Esophagus muscularis mucosa (tissue), 4 donors: ENCODE measurements at regions not wholly inside any gene's neighbourhood (a gene's known extent, or its start where the extent isn't known, plus 50 kb on each side); places are given as distances from the start of the nearest gene placed in this dataset.

ENCODE experiments used
- DNase-seq: peaks from one replicate; pipeline ENCODE4 v3.0.0-alpha.2; 2017; ENCODE audit errors: extremely low spot score
- H3K27ac ChIP-seq, 4 donors: fragments of 200-600 bp; sonication (generic); replicated peaks in 1 of 4; 1 replicate in 3 of 4; 2 replicates in 1 of 4; pipeline ENCODE4 v1.5.1; 2016 to 2019; ENCODE audit warnings: mild to moderate bottlenecking in 1 of 4
- H3K27me3 ChIP-seq, 4 donors: fragments of 200-600 bp; sonication (generic); one replicate each; pipeline versions ENCODE4 v1.5.1 to v1.6.0; 2016 to 2019
- H3K36me3 ChIP-seq, 4 donors: fragments of 200-600 bp; sonication (generic); one replicate each; pipeline ENCODE4 v1.5.1; 2016 to 2019
- H3K4me1 ChIP-seq, 4 donors: fragments of 200-600 bp; sonication (generic); one replicate each; pipeline ENCODE4 v1.5.1; 2016 to 2019
- H3K4me3 ChIP-seq, 4 donors: fragments of 200-600 bp; sonication (generic); 1 replicate in 2 of 4; 2 replicates in 2 of 4; pipeline ENCODE4 v1.5.1; 2016 to 2019; ENCODE audit warnings: mild to moderate bottlenecking in 4 of 4, moderate library complexity in 1 of 4
- H3K9me3 ChIP-seq, 4 donors: fragments of 200-600 bp; sonication (generic); 1 replicate in 3 of 4; 2 replicates in 1 of 4; pipeline ENCODE4 v1.5.1; 2016 to 2019
- EP300 ChIP-seq: sonication (generic); formaldehyde crosslinking; IDR thresholded peaks from one replicate; pipeline ENCODE4 v1.6.1; 2017; ENCODE audit warnings: antibody characterized with exemption
- POLR2A ChIP-seq: fragments of 450-650 bp; IDR thresholded peaks from one replicate; pipeline ENCODE4 v1.6.1; 2017; ENCODE audit warnings: antibody characterized with exemption, moderate library complexity, mild to moderate bottlenecking, low read depth
- POLR2AphosphoS5 ChIP-seq, 2 donors: sonication (generic); formaldehyde crosslinking; IDR thresholded peaks; one replicate each; pipeline ENCODE4 v1.6.1; 2017; ENCODE audit warnings: antibody characterized with exemption in 2 of 2
- WGBS: methylation state at CpG from one replicate; pipeline ENCODE4 v1.1.5; 2018; 5-methylcytosine and 5-hydroxymethylcytosine counted together
- intact Hi-C: fragments of 100-400 bp; cut with DNase I; formaldehyde crosslinking; loops from one replicate; pipeline ENCODE4 v1.15.1; 2023
- TF ChIP-seq, protein P1 (sequence below), 3 experiments: fragments of 200-600 bp in 2 of 3; fragments of 450-650 bp in 1 of 3; sonication (generic) in 2 of 3; IDR thresholded peaks; one replicate each; pipeline ENCODE4 v1.5.1; 2017 to 2019; ENCODE audit warnings: antibody characterized with exemption in 3 of 3, mild to moderate bottlenecking in 2 of 3, moderate library complexity in 1 of 3

DNA sequence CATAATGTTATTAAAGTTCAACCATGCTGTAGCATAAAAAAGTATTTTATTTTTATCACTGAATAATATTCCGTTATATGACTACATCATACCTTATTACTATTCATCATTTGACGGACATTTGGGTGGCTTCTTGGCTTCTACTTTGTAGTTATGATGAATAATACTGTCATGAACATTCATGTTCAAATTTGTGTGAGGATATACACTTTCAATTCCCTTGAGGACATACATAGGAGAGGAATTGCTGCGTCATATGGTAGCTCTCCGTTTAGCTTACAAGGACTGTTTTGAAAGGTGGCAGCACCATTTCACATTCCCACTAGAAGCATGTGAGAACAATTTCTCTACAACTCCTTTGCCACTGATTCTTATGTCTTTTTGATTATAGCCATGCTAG is 910.8 kb upstream of the MIR17HG start:
- Histone ChIP-seq H3K27ac (no peak overlapping the region), H3K4me1 (no peaks in the 10 kb centered on the region), H3K36me3 (no peaks in the 10 kb centered on the region), H3K27me3 (no peaks in the 10 kb centered on the region), H3K4me3 (no peak overlapping the region), H3K9me3 (no peaks in the 10 kb centered on the region)
- TF ChIP-seq POLR2A (no peak), POLR2AphosphoS5 (IDR thresholded peaks at IDR 0.05) (no peak), EP300 (no peak)
- TF ChIP-seq, protein P1, sequence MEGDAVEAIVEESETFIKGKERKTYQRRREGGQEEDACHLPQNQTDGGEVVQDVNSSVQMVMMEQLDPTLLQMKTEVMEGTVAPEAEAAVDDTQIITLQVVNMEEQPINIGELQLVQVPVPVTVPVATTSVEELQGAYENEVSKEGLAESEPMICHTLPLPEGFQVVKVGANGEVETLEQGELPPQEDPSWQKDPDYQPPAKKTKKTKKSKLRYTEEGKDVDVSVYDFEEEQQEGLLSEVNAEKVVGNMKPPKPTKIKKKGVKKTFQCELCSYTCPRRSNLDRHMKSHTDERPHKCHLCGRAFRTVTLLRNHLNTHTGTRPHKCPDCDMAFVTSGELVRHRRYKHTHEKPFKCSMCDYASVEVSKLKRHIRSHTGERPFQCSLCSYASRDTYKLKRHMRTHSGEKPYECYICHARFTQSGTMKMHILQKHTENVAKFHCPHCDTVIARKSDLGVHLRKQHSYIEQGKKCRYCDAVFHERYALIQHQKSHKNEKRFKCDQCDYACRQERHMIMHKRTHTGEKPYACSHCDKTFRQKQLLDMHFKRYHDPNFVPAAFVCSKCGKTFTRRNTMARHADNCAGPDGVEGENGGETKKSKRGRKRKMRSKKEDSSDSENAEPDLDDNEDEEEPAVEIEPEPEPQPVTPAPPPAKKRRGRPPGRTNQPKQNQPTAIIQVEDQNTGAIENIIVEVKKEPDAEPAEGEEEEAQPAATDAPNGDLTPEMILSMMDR (IDR thresholded peaks at IDR 0.05), result no peak
- 89% methylated on average over 4 of the region's 4 CpGs for WGBS
- intact Hi-C loops, result no loop called here
- no peak for DNase-seq

DNA sequence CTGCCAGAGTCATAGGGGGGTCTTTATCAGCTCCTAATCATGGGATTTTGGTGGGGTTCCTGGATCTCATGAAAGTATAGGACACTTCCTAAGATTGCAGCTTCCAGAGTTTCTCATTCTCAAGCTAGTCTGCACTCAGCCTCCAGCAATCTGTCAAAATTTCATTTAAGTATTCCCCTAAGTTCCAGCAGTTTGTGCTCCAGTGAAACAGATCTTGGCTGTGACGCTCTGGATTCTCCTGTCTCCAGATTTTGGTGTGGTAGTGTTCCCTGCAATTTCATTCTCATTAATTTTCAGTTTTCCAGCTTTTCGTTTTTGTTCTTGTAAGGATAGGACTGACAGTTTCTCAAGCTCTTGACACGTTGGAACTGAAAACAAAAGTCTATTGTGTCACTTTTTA is 908.9 kb upstream of the MIR17HG start:
- Histone ChIP-seq H3K4me3 (no peak overlapping the region), H3K36me3 (no peaks in the 10 kb centered on the region), H3K9me3 (no peaks in the 10 kb centered on the region), H3K27me3 (no peaks in the 10 kb centered on the region), H3K27ac (no peak overlapping the region), H3K4me1 (no peaks in the 10 kb centered on the region)
- intact Hi-C loops, result no loop called here
- TF ChIP-seq, protein P1 (IDR thresholded peaks at IDR 0.05), result no peak
- TF ChIP-seq POLR2AphosphoS5 (IDR thresholded peaks at IDR 0.05) (no peak), POLR2A (no peak), EP300 (no peak)
- WGBS, result 69% methylated on average over 3 of the region's 3 CpGs
- no peak for DNase-seq

DNA sequence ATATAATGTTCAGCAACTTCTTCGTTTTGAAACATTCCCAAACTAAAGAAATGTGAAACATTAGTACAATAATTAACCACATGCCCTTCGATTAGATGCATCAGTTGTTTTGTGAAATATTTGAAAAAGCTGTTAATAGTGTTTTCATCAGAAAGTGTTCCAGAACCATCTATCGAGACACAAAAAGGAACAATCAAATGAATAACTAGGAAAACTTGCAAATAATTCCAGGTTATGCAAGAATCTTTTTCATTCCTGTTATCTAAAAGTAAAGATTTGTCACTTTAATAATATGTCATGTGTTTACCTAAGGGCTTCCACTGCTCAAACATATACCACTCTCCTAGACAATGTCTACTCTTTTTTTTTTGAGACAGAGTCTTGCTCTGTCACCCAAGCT is 904.2 kb upstream of the MIR17HG start:
- Histone ChIP-seq H3K36me3 (no peaks in the 10 kb centered on the region), H3K4me3 (no peak overlapping the region), H3K27ac (no peak overlapping the region), H3K27me3 (no peaks in the 10 kb centered on the region), H3K4me1 (peaks cover 3 to 17% (median 10%) of the 10 kb centered on the region in 4 donors), H3K9me3 (no peaks in the 10 kb centered on the region)
- no peak for TF ChIP-seq EP300
- no peak for TF ChIP-seq POLR2AphosphoS5 (IDR thresholded peaks at IDR 0.05)
- TF ChIP-seq POLR2A, result no peak
- TF ChIP-seq, protein P1 (IDR thresholded peaks at IDR 0.05), result no peak
- WGBS, result 87% methylated on average over 3 of the region's 3 CpGs
- intact Hi-C loops, result no loop called here
- no peak for DNase-seq

DNA sequence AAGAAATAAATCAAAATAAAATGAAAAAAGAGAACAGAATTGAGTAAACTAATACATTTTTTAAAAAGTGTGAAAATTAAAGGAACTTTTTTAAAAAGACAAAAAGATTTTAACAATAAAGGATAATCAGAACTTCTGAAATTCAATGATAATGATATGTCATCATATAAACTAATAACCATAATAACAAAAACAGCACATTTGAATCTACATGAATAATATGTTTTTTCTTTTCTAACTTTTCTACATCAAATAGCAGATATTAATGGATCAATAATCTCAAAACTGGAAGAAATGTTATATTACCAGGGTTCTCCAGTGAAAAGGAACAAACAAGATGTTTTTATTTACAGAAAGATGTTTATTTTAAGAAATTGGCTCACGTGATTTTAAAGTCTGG is 903.3 kb upstream of the MIR17HG start:
- no peak overlapping the region for H3K27ac ChIP-seq
- 91% methylated on average over 1 of the region's 1 CpG for WGBS
- H3K36me3 ChIP-seq, result no peaks in the 10 kb centered on the region
- no peaks in the 10 kb centered on the region for H3K27me3 ChIP-seq
- H3K9me3 ChIP-seq, result no peaks in the 10 kb centered on the region
- intact Hi-C loops, result no loop called here
- no peak overlapping the region for H3K4me3 ChIP-seq
- peaks cover 3 to 17% (median 10%) of the 10 kb centered on the region in 4 donors for H3K4me1 ChIP-seq
- DNase-seq, result no peak
- no peak for TF ChIP-seq EP300
- TF ChIP-seq POLR2AphosphoS5 (IDR thresholded peaks at IDR 0.05), result no peak
- no peak for TF ChIP-seq POLR2A

DNA sequence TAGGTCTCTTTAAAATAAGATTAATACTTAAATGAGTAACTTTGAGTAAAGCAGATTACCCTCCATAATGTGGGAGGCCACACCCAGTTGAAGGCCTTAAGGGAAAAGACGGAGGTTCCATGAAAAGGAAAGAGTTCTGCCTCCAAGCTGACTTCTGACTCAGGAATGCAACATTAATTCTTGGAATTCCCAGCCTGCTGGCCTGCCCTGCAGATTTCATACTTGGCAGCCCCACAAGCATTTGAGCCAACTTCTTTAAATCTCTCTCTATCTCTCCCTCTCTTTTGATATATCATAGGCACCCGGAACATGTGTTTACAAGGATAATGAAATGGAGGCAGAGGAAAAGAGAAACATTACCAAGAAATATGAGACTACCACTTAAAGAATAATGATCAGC is 902.3 kb upstream of the MIR17HG start:
- no peak overlapping the region for H3K4me3 ChIP-seq
- H3K36me3 ChIP-seq, result no peaks in the 10 kb centered on the region
- no peak for DNase-seq
- intact Hi-C loops, result no loop called here
- H3K4me1 ChIP-seq, result peaks cover 3 to 17% (median 10%) of the 10 kb centered on the region in 4 donors
- no peaks in the 10 kb centered on the region for H3K9me3 ChIP-seq
- TF ChIP-seq, protein P1 (IDR thresholded peaks at IDR 0.05), result no peak
- TF ChIP-seq POLR2A (no peak), EP300 (no peak), POLR2AphosphoS5 (IDR thresholded peaks at IDR 0.05) (no peak)
- no peaks in the 10 kb centered on the region for H3K27me3 ChIP-seq
- 36% methylated on average over 2 of the region's 2 CpGs for WGBS
- H3K27ac ChIP-seq, result peak overlapping the region in 1 of 4 donors; percentile 15
